ENCODE measurements at regions not wholly inside any gene's neighbourhood (a gene's known extent, or its start where the extent isn't known, plus 50 kb on each side); places are given as distances from the start of the nearest gene placed in this dataset.

DNA sequence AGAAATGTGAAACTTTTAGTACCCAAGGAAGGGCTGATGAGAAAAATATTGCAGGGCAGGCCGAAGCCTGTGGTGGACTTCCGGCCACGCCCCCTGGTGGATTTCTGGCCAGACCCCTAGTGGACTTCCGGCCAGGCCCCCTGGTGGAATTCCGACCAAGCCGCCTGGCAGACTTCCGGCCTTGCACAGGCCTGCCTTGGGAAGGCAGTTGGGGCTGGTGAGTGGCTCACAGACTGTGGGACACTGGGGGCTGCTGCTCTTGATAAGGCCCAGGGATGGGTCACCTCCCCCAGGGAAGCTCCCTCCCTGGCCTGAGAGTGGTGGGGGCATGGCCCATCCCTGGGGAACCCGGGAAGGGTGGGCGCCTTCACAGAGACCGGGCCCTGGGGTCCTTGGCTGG is 116.4 kb upstream of the MKI67 start:
- no peak overlapping the region for H3K4me3 ChIP-seq (replicated peaks; ENCODE audit: low read depth, low read length)
- TF ChIP-seq, protein P1, sequence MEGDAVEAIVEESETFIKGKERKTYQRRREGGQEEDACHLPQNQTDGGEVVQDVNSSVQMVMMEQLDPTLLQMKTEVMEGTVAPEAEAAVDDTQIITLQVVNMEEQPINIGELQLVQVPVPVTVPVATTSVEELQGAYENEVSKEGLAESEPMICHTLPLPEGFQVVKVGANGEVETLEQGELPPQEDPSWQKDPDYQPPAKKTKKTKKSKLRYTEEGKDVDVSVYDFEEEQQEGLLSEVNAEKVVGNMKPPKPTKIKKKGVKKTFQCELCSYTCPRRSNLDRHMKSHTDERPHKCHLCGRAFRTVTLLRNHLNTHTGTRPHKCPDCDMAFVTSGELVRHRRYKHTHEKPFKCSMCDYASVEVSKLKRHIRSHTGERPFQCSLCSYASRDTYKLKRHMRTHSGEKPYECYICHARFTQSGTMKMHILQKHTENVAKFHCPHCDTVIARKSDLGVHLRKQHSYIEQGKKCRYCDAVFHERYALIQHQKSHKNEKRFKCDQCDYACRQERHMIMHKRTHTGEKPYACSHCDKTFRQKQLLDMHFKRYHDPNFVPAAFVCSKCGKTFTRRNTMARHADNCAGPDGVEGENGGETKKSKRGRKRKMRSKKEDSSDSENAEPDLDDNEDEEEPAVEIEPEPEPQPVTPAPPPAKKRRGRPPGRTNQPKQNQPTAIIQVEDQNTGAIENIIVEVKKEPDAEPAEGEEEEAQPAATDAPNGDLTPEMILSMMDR (IDR thresholded peaks at IDR 0.05; ENCODE audit: low read depth, low read length, missing control alignments): no peak
- no peak for DNase-seq (ENCODE audit: extremely low read depth, low read depth)

DNA sequence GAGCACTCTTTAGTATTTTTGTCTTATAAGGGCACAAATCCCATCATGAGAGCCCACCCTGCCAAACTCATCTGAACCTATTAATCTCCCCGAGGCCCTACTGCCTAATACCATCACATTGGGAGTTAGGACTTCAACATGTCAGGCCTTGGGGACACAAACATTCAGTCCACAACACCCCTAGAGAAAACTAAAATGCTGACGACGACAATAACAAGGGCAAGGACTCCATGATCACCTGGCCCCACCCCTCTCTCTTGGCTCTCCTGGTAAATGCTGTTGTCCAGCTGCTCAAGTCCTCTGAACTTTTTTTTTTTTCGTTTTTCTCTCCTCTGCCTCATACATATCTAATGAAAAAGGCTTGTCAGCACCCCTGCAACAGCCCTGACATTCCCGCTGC is 118.8 kb upstream of the MKI67 start:
- H3K4me3 ChIP-seq (replicated peaks; ENCODE audit: low read depth, low read length): no peak overlapping the region
- TF ChIP-seq, protein P1 (IDR thresholded peaks at IDR 0.05; ENCODE audit: low read depth, low read length, missing control alignments): no peak
- DNase-seq (ENCODE audit: extremely low read depth, low read depth): no peak

DNA sequence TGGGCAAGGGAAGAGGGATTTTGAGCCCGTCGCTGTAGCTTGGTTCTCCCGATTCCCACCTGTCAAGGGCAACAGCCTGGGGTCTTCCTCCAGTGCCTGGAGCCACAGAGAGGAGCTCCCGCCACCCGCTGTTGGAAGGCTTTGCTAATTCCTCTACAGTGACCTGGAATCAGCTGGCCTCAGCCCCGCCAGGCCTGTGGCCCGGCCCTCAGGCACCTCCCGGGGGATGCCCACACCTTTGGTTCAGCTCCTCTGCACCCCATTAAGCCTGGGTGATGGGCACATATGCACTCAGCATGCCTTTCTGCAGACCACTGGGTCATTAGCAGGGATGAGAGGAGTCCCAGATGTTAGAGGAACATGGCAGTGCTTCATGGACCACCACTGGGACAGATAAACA is 121.4 kb upstream of the MKI67 start:
- H3K4me3 ChIP-seq (replicated peaks; ENCODE audit: low read depth, low read length): no peak overlapping the region
- TF ChIP-seq, protein P1 (IDR thresholded peaks at IDR 0.05; ENCODE audit: low read depth, low read length, missing control alignments): no peak
- DNase-seq (ENCODE audit: extremely low read depth, low read depth): no peak

DNA sequence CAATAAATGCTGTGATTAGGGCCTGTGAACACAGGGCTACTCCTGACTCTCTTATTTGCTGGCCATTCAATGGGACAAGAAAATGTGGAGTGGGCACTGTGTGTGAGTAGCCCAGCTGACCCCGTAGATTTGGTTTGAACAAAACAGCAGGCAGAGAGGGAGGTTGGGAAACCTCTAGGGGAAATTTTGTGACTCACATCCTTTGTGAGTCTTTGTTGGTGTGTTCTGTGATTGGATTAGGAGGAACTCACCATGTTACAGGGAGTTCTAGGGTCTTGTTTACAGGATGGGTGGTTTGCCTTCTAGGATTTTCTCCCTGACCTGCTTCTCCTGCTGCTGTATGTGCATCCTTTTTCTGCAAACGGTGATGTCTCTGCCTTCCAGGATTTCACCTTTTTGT is 128.3 kb upstream of the MKI67 start:
- TF ChIP-seq, protein P1 (IDR thresholded peaks at IDR 0.05; ENCODE audit: low read depth, low read length, missing control alignments): no peak
- no peak for DNase-seq (ENCODE audit: extremely low read depth, low read depth)
- no peak overlapping the region for H3K4me3 ChIP-seq (replicated peaks; ENCODE audit: low read depth, low read length)

DNA sequence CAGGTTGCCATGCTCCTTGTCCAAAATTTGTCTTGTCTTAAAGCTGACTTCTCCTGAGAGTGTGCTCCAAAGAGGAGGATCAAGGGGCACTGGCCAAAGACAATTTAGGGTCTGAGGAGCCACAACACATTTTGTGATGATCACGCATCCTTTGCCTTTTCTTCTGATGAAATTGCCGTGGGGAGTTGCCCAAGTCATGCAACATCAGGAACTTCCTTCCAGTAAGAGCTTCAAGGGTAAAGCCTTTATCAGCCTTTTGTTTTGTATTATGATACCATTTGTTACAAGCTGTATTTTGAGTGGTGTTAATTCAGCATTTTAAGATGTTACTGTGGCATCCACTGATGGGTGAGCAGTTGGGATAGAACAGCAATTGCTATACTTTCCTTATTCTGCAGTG is 131.2 kb upstream of the MKI67 start:
- H3K4me3 ChIP-seq (replicated peaks; ENCODE audit: low read depth, low read length): no peak overlapping the region
- TF ChIP-seq, protein P1 (IDR thresholded peaks at IDR 0.05; ENCODE audit: low read depth, low read length, missing control alignments): no peak
- no peak for DNase-seq (ENCODE audit: extremely low read depth, low read depth)

DNA sequence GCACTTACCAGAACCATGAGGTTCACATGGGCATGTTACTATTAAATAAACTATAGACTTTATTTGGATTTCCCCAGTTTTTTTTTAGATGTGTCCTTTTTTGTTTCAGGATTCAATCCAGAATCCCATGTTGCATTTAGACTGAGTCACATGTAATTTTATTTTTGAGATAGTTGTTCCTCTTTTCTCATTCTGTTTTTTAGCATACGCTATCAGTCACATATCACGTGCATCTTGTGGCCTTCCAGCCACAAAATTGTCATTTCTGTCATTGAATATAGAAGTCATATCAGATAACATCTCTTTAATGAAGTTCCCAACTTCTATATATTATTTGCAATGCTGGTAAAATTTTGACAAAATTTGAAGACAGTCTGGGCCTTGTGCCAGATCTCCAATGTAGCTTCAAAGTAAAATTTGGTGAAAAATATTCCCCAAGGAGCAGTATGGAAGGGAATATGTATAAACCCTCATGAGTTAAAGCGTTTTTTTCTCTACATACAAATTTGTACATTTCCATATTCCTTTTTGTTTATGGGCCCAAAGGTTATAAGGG is 132.3 kb upstream of the MKI67 start:
- DNase-seq (ENCODE audit: extremely low read depth, low read depth): no peak
- TF ChIP-seq, protein P1 (IDR thresholded peaks at IDR 0.05; ENCODE audit: low read depth, low read length, missing control alignments): no peak

More for the DNA sequence above, 132.3 kb upstream of the MKI67 start:
- no peak overlapping the region for H3K4me3 ChIP-seq (replicated peaks; ENCODE audit: low read depth, low read length)

Measured in HFF-Myc (cell line).